Breast epithelium (tissue), 4 donors: ENCODE measurements at regions not wholly inside any gene's neighbourhood (a gene's known extent, or its start where the extent isn't known, plus 50 kb on each side); places are given as distances from the start of the nearest gene placed in this dataset.

Source experiments
- DNase-seq, 2 donors: peaks; one replicate each; pipeline ENCODE4 v3.0.0-alpha.2; 2019; ENCODE audit warnings: low spot score in 2 of 2
- H3K27ac ChIP-seq, 2 donors: fragments of 200-600 bp; sonication (generic) in 1 of 2; one replicate each; pipeline ENCODE4 v1.5.1; 2016 to 2019; ENCODE audit warnings: mild to moderate bottlenecking in 1 of 2
- H3K27me3 ChIP-seq, 2 donors: fragments of 200-600 bp; sonication (generic) in 1 of 2; one replicate each; pipeline versions ENCODE4 v1.5.1 to v1.6.0; 2017 to 2019; ENCODE audit warnings: control low read depth in 1 of 2, mild to moderate bottlenecking in 1 of 2
- H3K36me3 ChIP-seq: fragments of 200-600 bp; one replicate; pipeline ENCODE4 v1.5.1; 2019
- H3K4me1 ChIP-seq, 2 donors: fragments of 200-600 bp; sonication (generic); one replicate each; pipeline ENCODE4 v1.5.1; 2016 to 2019; ENCODE audit warnings: control low read depth in 1 of 2
- H3K4me3 ChIP-seq, 3 donors: fragments of 200-600 bp; sonication (generic); 1 replicate in 2 of 3; 2 replicates in 1 of 3; pipeline ENCODE4 v1.5.1; 2016 to 2019; ENCODE audit warnings: mild to moderate bottlenecking in 3 of 3, moderate library complexity in 2 of 3
- H3K9me3 ChIP-seq, 2 donors: fragments of 200-600 bp; sonication (generic) in 1 of 2; one replicate each; pipeline ENCODE4 v1.5.1; 2016 to 2019; ENCODE audit warnings: control low read depth in 1 of 2
- POLR2A ChIP-seq: fragments of 450-650 bp; IDR thresholded peaks from one replicate; pipeline ENCODE4 v1.6.1; 2016; ENCODE audit warnings: antibody characterized with exemption, mild to moderate bottlenecking, moderate library complexity
- POLR2AphosphoS5 ChIP-seq, 3 donors: sonication (generic); formaldehyde crosslinking; IDR thresholded peaks; one replicate each; pipeline ENCODE4 v1.6.1; 2017; ENCODE audit warnings: antibody characterized with exemption in 3 of 3
- intact Hi-C: fragments of 100-400 bp; cut with DNase I; formaldehyde crosslinking; loops from one replicate; pipeline ENCODE4 v1.15.1; 2023; ENCODE audit warnings: low total_unique reads
- TF ChIP-seq, protein P1 (sequence below), 3 donors: fragments of 450-650 bp; IDR thresholded peaks; one replicate each; pipeline ENCODE4 v1.5.1; 2016 to 2017; ENCODE audit warnings: antibody characterized with exemption in 3 of 3, mild to moderate bottlenecking in 3 of 3, moderate library complexity in 3 of 3

DNA sequence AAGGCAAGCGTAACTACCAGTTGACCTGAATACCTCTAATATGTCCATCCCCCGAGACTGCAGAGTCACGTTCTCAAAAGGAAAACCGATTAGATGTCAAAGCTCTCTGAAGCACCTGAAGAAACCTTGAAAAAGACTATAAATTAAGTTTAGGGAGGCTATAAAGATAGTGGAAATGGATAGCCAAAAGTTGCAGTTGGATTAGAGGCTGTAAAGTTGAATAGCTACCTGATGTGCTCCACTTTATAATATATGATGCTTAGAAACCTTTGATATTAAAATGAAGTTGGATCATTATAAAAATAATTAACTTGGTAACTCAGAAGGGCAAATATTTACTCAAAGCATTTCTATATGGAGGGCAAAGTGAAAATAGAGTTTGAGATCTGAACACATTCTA lies 506.6 kb upstream of the AGA start:
- TF ChIP-seq POLR2AphosphoS5 (IDR thresholded peaks at IDR 0.05) (no peak), POLR2A (no peak)
- TF ChIP-seq, protein P1, sequence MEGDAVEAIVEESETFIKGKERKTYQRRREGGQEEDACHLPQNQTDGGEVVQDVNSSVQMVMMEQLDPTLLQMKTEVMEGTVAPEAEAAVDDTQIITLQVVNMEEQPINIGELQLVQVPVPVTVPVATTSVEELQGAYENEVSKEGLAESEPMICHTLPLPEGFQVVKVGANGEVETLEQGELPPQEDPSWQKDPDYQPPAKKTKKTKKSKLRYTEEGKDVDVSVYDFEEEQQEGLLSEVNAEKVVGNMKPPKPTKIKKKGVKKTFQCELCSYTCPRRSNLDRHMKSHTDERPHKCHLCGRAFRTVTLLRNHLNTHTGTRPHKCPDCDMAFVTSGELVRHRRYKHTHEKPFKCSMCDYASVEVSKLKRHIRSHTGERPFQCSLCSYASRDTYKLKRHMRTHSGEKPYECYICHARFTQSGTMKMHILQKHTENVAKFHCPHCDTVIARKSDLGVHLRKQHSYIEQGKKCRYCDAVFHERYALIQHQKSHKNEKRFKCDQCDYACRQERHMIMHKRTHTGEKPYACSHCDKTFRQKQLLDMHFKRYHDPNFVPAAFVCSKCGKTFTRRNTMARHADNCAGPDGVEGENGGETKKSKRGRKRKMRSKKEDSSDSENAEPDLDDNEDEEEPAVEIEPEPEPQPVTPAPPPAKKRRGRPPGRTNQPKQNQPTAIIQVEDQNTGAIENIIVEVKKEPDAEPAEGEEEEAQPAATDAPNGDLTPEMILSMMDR (IDR thresholded peaks at IDR 0.05) = no peak
- DNase-seq = no peak
- Histone ChIP-seq H3K27ac (no peak overlapping the region), H3K4me3 (no peak overlapping the region), H3K4me1 (no peaks in the 10 kb centered on the region), H3K36me3 (no peaks in the 10 kb centered on the region), H3K9me3 (no peaks in the 10 kb centered on the region), H3K27me3 (no peaks in the 10 kb centered on the region)
- intact Hi-C loops = no loop called here

DNA sequence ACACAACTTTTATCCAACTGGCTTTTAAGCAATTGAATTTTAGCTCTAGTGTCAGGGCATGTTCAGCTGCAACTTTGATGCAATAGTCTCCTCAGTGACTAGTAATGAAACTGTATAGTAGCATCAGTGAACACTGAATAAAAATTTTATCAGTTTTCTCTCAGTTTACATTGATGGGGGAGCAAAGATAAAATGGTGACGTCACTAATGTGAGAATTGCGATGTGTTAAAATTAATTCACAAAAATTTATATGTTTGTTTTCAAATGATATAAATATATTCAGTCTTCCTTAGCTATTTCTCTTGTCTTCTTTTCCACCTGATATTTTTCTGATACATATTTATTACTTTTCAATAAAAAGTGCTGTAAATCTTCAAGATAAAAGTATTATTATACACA lies 508.8 kb upstream of the AGA start:
- Histone ChIP-seq H3K36me3 (no peaks in the 10 kb centered on the region), H3K27me3 (no peaks in the 10 kb centered on the region), H3K4me3 (no peak overlapping the region), H3K27ac (no peak overlapping the region), H3K4me1 (no peaks in the 10 kb centered on the region), H3K9me3 (no peaks in the 10 kb centered on the region)
- DNase-seq = no peak
- intact Hi-C loops = no loop called here
- TF ChIP-seq, protein P1 (IDR thresholded peaks at IDR 0.05) = no peak
- TF ChIP-seq POLR2AphosphoS5 (IDR thresholded peaks at IDR 0.05) = no peak
- TF ChIP-seq POLR2A = no peak

DNA sequence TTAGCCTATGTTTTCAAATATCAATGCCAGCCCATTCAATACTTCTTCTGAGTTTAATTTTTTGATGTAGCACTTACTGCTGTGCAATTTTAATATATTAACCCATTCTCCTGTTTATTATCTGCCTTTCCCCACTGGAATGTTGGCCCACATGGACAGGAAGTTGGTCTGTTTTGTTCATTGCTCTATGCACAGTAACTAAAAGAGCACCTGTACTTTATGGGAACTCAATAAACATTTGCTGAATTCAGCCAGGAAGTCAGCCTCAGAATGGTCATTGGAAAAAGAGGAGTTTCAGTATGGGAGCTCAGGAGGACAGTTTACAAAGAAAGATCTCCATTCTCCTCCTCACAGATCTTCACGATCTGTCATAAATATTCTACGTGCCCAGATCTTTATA lies 510.5 kb upstream of the AGA start:
- intact Hi-C loops = no loop called here
- TF ChIP-seq, protein P1 (IDR thresholded peaks at IDR 0.05) = no peak
- TF ChIP-seq POLR2A (no peak), POLR2AphosphoS5 (IDR thresholded peaks at IDR 0.05) (no peak)

DNA sequence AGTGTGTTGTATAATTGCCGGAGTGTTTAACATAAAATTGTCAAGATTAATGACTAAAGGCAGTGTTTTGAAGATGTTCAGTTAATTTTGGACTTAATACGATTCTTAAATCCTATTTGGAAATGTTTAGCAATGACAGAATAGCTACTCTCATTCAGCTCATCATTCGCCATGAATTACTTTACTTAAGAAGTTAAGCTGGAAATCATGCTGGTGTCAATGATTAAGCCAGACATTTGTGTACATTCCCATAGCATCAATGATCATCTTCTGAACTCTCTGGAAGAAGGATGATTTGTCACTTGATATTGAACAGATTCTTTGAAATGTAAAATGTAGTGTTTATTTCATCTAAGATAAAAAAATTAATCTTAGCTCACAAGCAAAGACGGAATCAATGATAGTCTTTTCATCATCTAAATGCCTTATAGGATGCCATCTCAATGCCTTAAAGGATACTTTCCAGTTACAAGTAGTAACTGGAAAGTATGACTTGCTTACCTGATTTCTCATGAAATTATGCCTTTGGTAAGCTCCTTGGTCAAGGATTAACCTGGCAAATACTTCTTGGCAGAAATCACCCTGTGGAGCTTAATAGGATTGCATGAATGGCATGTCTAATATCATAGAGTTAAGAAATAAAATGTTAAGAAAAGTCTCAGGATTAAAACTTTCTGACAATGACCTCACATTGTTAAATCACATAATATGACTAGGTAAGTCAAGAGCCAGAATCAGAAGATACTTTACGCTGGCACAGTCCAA lies 515.5 kb upstream of the AGA start:
- Histone ChIP-seq H3K4me1 (no peaks in the 10 kb centered on the region), H3K27ac (no peak overlapping the region), H3K27me3 (no peaks in the 10 kb centered on the region), H3K9me3 (no peaks in the 10 kb centered on the region), H3K4me3 (no peak overlapping the region), H3K36me3 (no peaks in the 10 kb centered on the region)
- intact Hi-C loops = no loop called here
- TF ChIP-seq POLR2A (no peak), POLR2AphosphoS5 (IDR thresholded peaks at IDR 0.05) (no peak)
- TF ChIP-seq, protein P1 (IDR thresholded peaks at IDR 0.05) = no peak
- DNase-seq = no peak

More for the DNA sequence above, 510.5 kb upstream of the AGA start:
- no peaks in the 10 kb centered on the region for H3K9me3 ChIP-seq
- H3K27me3 ChIP-seq = no peaks in the 10 kb centered on the region
- H3K36me3 ChIP-seq = no peaks in the 10 kb centered on the region
- no peak overlapping the region for H3K4me3 ChIP-seq
- DNase-seq = no peak
- no peak overlapping the region for H3K27ac ChIP-seq
- no peaks in the 10 kb centered on the region for H3K4me1 ChIP-seq

DNA sequence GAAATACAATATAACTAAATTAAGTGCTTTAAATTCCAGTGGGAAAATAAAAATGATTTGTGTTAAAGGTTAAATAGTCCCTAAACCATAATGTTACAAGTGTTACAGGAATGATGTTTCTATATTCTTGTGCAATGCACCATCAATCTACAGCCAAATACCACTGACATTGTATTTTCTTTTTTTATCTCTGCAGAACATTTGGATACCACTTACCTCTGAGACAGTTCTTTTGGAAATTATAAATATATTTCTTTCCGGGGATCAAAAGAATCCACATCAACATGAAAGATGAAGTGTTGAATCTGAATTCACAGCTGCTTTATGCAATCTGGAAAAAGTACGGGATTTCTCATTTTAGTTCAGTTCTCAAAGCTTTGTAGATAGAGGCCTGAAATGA lies 518.3 kb upstream of the AGA start:
- TF ChIP-seq, protein P1 (IDR thresholded peaks at IDR 0.05) = no peak
- Histone ChIP-seq H3K4me1 (no peaks in the 10 kb centered on the region), H3K4me3 (no peak overlapping the region), H3K27ac (no peak overlapping the region), H3K9me3 (no peaks in the 10 kb centered on the region), H3K27me3 (no peaks in the 10 kb centered on the region), H3K36me3 (no peaks in the 10 kb centered on the region)
- no peak for DNase-seq
- intact Hi-C loops = no loop called here
